ENCODE measurements at regions not wholly inside any gene's neighbourhood (a gene's known extent, or its start where the extent isn't known, plus 50 kb on each side); places are given as distances from the start of the nearest gene placed in this dataset.

- Histone ChIP-seq H3K4me3 (ENCODE audit: low read length) (no peak overlapping the region), H3K27ac (ENCODE audit: low read length) (no peak overlapping the region), H3K4me1 (ENCODE audit: control insufficient read depth, insufficient read depth, low read length) (no peaks in the 10 kb centered on the region), H3K27me3 (ENCODE audit: control insufficient read depth, insufficient read depth, low read length) (no peaks in the 10 kb centered on the region), H3K36me3 (ENCODE audit: control insufficient read depth, insufficient read depth, low read length) (no peaks in the 10 kb centered on the region), H3K9me3 (ENCODE audit: control insufficient read depth, insufficient read depth, low read length) (peaks cover 4% of the 10 kb centered on the region)
- Mint-ChIP-seq H3K4me3 (no peak overlapping the region), H3K36me3 (peaks cover 7% of the 10 kb centered on the region), H3K9me3 (peaks cover 20 to 21% of the 10 kb centered on the region in 2 donors), H3K27ac (no peak overlapping the region), H3K4me1 (no peaks in the 10 kb centered on the region), H3K27me3 (ENCODE audit: low read depth in 2 of 2) (no peaks in the 10 kb centered on the region)
- ATAC-seq (no peak), DNase-seq (no peak)
- intact Hi-C loops (cut with micrococcal nuclease) = no loop called here
- 100% methylated on average over 1 of the region's 1 CpG for WGBS (ENCODE audit: insufficient coverage)
- no peak for TF ChIP-seq CTCF (IDR thresholded peaks at IDR 0.05)
Observed at GRCh38 chr5:29412979-29413378, 1780.5 kb upstream of the CDH6 start.

GRCh38 chr5:29402270-29402669, 1791.2 kb upstream of the CDH6 start:
- no peak overlapping the region for H3K27ac Mint-ChIP-seq
- Histone ChIP-seq H3K9me3 (ENCODE audit: control insufficient read depth, insufficient read depth, low read length) (peaks cover 19% of the 10 kb centered on the region), H3K4me1 (ENCODE audit: control insufficient read depth, insufficient read depth, low read length) (no peaks in the 10 kb centered on the region), H3K4me3 (ENCODE audit: low read length) (no peak overlapping the region), H3K27me3 (ENCODE audit: control insufficient read depth, insufficient read depth, low read length) (no peaks in the 10 kb centered on the region), H3K27ac (ENCODE audit: low read length) (no peak overlapping the region), H3K36me3 (ENCODE audit: control insufficient read depth, insufficient read depth, low read length) (no peaks in the 10 kb centered on the region)
- peaks cover 22 to 29% of the 10 kb centered on the region in 2 donors for H3K9me3 Mint-ChIP-seq
- H3K27me3 Mint-ChIP-seq (ENCODE audit: low read depth in 2 of 2) = no peaks in the 10 kb centered on the region
- H3K36me3 Mint-ChIP-seq = peaks cover 16% of the 10 kb centered on the region
- no peak for TF ChIP-seq CTCF (IDR thresholded peaks at IDR 0.05)
- DNase-seq (no peak), ATAC-seq (no peak)
- H3K4me1 Mint-ChIP-seq = no peaks in the 10 kb centered on the region
- intact Hi-C loops (cut with micrococcal nuclease) = no loop called here
- H3K4me3 Mint-ChIP-seq = no peak overlapping the region

- Histone ChIP-seq H3K27ac (ENCODE audit: low read length) (no peak overlapping the region), H3K4me1 (ENCODE audit: control insufficient read depth, insufficient read depth, low read length) (no peaks in the 10 kb centered on the region), H3K9me3 (ENCODE audit: control insufficient read depth, insufficient read depth, low read length) (peaks cover 31% of the 10 kb centered on the region), H3K4me3 (ENCODE audit: low read length) (no peak overlapping the region), H3K36me3 (ENCODE audit: control insufficient read depth, insufficient read depth, low read length) (no peaks in the 10 kb centered on the region), H3K27me3 (ENCODE audit: control insufficient read depth, insufficient read depth, low read length) (no peaks in the 10 kb centered on the region)
- intact Hi-C loops (cut with micrococcal nuclease) = no loop called here
- Mint-ChIP-seq H3K4me3 (no peak overlapping the region), H3K9me3 (peaks cover 8 to 17% of the 10 kb centered on the region in 2 donors), H3K4me1 (no peaks in the 10 kb centered on the region), H3K36me3 (no peaks in the 10 kb centered on the region), H3K27me3 (ENCODE audit: low read depth in 2 of 2) (no peaks in the 10 kb centered on the region), H3K27ac (no peak overlapping the region)
- TF ChIP-seq CTCF (IDR thresholded peaks at IDR 0.05) = no peak
- ATAC-seq = no peak
- 84% methylated on average over 7 of the region's 7 CpGs for WGBS (ENCODE audit: insufficient coverage)
- DNase-seq = no peak
Observed at GRCh38 chr5:29389993-29390392, 1803.5 kb upstream of the CDH6 start.

- Histone ChIP-seq H3K9me3 (ENCODE audit: control insufficient read depth, insufficient read depth, low read length) (peaks cover 13% of the 10 kb centered on the region), H3K4me1 (ENCODE audit: control insufficient read depth, insufficient read depth, low read length) (no peaks in the 10 kb centered on the region), H3K27ac (ENCODE audit: low read length) (no peak overlapping the region), H3K27me3 (ENCODE audit: control insufficient read depth, insufficient read depth, low read length) (no peaks in the 10 kb centered on the region), H3K36me3 (ENCODE audit: control insufficient read depth, insufficient read depth, low read length) (no peaks in the 10 kb centered on the region), H3K4me3 (ENCODE audit: low read length) (no peak overlapping the region)
- no peak for ATAC-seq
- Mint-ChIP-seq H3K27ac (no peak overlapping the region), H3K27me3 (ENCODE audit: low read depth in 2 of 2) (no peaks in the 10 kb centered on the region), H3K9me3 (peaks cover 15 to 32% of the 10 kb centered on the region in 2 donors), H3K36me3 (peaks cover 7% of the 10 kb centered on the region), H3K4me3 (no peak overlapping the region), H3K4me1 (no peaks in the 10 kb centered on the region)
- no peak for TF ChIP-seq CTCF (IDR thresholded peaks at IDR 0.05)
- intact Hi-C loops (cut with micrococcal nuclease) = no loop called here
- DNase-seq = no peak
- 47% methylated on average over 1 of the region's 1 CpG for WGBS (ENCODE audit: insufficient coverage)
Observed at GRCh38 chr5:29387384-29387783, 1806.1 kb upstream of the CDH6 start.
